PC-3 (cell line): ENCODE measurements at regions not wholly inside any gene's neighbourhood (a gene's known extent, or its start where the extent isn't known, plus 50 kb on each side); places are given as distances from the start of the nearest gene placed in this dataset.

ENCODE experiments used
- EZH2phosphoT487 ChIP-seq: fragments of 300-600 bp; sonication (generic); IDR thresholded peaks from 2 replicates; pipeline ENCODE4 v1.6.1; 2018; ENCODE audit warnings: mild to moderate bottlenecking, antibody characterized with exemption, low read length, borderline replicate concordance
- TF ChIP-seq, protein P1 (sequence below): fragments of 300-600 bp; sonication (generic); conservative IDR thresholded peaks from 2 replicates; pipeline ENCODE4 v1.5.1; 2017; ENCODE audit warnings: antibody characterized with exemption, low read depth, mild to moderate bottlenecking, low read length

- TF ChIP-seq, protein P1, sequence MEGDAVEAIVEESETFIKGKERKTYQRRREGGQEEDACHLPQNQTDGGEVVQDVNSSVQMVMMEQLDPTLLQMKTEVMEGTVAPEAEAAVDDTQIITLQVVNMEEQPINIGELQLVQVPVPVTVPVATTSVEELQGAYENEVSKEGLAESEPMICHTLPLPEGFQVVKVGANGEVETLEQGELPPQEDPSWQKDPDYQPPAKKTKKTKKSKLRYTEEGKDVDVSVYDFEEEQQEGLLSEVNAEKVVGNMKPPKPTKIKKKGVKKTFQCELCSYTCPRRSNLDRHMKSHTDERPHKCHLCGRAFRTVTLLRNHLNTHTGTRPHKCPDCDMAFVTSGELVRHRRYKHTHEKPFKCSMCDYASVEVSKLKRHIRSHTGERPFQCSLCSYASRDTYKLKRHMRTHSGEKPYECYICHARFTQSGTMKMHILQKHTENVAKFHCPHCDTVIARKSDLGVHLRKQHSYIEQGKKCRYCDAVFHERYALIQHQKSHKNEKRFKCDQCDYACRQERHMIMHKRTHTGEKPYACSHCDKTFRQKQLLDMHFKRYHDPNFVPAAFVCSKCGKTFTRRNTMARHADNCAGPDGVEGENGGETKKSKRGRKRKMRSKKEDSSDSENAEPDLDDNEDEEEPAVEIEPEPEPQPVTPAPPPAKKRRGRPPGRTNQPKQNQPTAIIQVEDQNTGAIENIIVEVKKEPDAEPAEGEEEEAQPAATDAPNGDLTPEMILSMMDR, result no peak
- TF ChIP-seq EZH2phosphoT487, result no peak
Measured at GRCh38 chr1:79877086-79877485, 870.6 kb upstream of the ADGRL4 start.
